WTC11 (cell line): ENCODE measurements at regions not wholly inside any gene's neighbourhood (a gene's known extent, or its start where the extent isn't known, plus 50 kb on each side); places are given as distances from the start of the nearest gene placed in this dataset.

Source experiments
- TF ChIP-seq, protein P1 (sequence below): fragments of 200-600 bp; IDR thresholded peaks from 2 replicates; pipeline ENCODE4 v1.8.0; 2022; ENCODE audit warnings: antibody characterized with exemption
- TF ChIP-seq, protein P2 (sequence below): sonication (generic); formaldehyde crosslinking; IDR thresholded peaks from 2 replicates; pipeline ENCODE4 v1.8.1; 2023; ENCODE audit warnings: mild to moderate bottlenecking, missing genetic modification reagents, moderate library complexity

DNA sequence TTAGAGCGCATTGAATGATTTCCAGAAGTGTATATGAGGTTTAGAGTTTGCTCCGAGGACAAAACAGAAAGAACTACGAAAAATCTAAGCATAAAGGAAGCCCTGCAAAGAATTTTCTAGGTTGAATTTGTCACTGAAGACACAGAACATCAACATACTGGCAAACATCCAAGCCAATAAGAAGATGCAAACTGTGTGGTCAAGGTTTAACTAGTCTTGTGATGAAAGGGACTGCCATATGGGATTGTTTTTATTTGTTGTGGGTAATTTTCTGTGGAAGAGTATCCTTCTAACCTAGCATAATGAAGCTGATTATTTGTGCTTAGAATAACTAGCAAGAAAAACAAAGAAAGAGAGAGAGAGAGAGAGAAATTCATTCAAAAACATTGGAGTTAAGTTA is 492.0 kb upstream of the ERCC4 start:
- TF ChIP-seq, protein P1, sequence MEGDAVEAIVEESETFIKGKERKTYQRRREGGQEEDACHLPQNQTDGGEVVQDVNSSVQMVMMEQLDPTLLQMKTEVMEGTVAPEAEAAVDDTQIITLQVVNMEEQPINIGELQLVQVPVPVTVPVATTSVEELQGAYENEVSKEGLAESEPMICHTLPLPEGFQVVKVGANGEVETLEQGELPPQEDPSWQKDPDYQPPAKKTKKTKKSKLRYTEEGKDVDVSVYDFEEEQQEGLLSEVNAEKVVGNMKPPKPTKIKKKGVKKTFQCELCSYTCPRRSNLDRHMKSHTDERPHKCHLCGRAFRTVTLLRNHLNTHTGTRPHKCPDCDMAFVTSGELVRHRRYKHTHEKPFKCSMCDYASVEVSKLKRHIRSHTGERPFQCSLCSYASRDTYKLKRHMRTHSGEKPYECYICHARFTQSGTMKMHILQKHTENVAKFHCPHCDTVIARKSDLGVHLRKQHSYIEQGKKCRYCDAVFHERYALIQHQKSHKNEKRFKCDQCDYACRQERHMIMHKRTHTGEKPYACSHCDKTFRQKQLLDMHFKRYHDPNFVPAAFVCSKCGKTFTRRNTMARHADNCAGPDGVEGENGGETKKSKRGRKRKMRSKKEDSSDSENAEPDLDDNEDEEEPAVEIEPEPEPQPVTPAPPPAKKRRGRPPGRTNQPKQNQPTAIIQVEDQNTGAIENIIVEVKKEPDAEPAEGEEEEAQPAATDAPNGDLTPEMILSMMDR: no peak
- TF ChIP-seq, protein P2, sequence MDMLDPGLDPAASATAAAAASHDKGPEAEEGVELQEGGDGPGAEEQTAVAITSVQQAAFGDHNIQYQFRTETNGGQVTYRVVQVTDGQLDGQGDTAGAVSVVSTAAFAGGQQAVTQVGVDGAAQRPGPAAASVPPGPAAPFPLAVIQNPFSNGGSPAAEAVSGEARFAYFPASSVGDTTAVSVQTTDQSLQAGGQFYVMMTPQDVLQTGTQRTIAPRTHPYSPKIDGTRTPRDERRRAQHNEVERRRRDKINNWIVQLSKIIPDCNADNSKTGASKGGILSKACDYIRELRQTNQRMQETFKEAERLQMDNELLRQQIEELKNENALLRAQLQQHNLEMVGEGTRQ (CRISPR knock-in tag): no peak
